GM23338 (cell line): ENCODE measurements at regions not wholly inside any gene's neighbourhood (a gene's known extent, or its start where the extent isn't known, plus 50 kb on each side); places are given as distances from the start of the nearest gene placed in this dataset.
A peak's percentile ranks its signal among the peaks of the same experiment; 100 is the strongest.

Experiments
- CREB1 ChIP-seq: fragments of 250-450 bp; sonication (Bioruptor Pico); IDR thresholded peaks from 2 replicates; pipeline ENCODE4 v1.5.0; 2020; ENCODE audit warnings: low read depth, mild to moderate bottlenecking, moderate library complexity
- CTCF ChIP-seq, 2 experiments: fragments of 200-600 bp in 1 of 2; sonication (generic) in 1 of 2; conservative IDR thresholded peaks; 2 replicates each; pipeline versions ENCODE4 v1.5.1 to v1.6.1; 2016 to 2017; ENCODE audit warnings: antibody characterized with exemption in 2 of 2, low read depth in 2 of 2, mild to moderate bottlenecking in 2 of 2, moderate library complexity in 1 of 2
- POLR2AphosphoS5 ChIP-seq: IDR thresholded peaks from 2 replicates; pipeline ENCODE4 v1.6.1; 2016; ENCODE audit warnings: antibody characterized with exemption, low read depth

- TF ChIP-seq CREB1 (CRISPR knock-in tag) (no peak), CTCF (conservative IDR thresholded peaks at IDR 0.05; ENCODE audit: low read depth in 2 of 2) (peak; percentile 94 to 97), POLR2AphosphoS5 (no peak)
Observed at GRCh38 chr6:154928325-154928922, 66.7 kb upstream of the TIAM2 start.
